Medulla oblongata (tissue), 1 donor: ENCODE measurements at regions not wholly inside any gene's neighbourhood (a gene's known extent, or its start where the extent isn't known, plus 50 kb on each side); places are given as distances from the start of the nearest gene placed in this dataset.
"Not testable (repeated sequence)": the region's sequence is repeated elsewhere in the genome, so short reads cannot be mapped to it uniquely, and the experiment has no call there.

Experiments
- DNase-seq: peaks from one replicate; pipeline ENCODE4 v3.0.0-alpha.2; 2015; ENCODE audit errors: extremely low spot score

GRCh38 chr2:242046206-242046826 lies 176.8 kb downstream of the RTP5 start:
- DNase-seq, result no peak

- no peak for DNase-seq
These were observed 178.4 kb downstream of the RTP5 start for GRCh38 chr2:242047963-242048362.

DNA sequence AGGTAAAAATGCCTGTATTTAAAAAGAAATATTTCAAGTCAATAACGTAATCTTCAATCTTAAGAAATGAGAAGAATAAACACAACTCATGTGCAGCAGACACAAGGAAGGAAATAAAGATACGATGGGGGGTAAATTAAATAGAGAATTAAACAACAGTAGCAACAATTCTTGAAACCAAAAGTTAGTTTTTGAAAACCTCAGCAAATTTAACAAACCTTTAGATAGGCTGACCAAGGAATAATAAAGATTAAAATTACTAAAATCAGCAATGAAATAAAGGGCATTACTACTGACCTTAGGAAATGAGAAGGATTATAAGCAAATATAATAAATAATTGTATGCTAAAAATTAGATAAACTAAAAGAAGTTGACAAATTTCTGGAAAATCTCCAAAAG lies 178.9 kb downstream of the RTP5 start:
- no peak for DNase-seq

- not testable (repeated sequence) for DNase-seq
These were observed 180.0 kb downstream of the RTP5 start for GRCh38 chr2:242049492-242049891.

DNA sequence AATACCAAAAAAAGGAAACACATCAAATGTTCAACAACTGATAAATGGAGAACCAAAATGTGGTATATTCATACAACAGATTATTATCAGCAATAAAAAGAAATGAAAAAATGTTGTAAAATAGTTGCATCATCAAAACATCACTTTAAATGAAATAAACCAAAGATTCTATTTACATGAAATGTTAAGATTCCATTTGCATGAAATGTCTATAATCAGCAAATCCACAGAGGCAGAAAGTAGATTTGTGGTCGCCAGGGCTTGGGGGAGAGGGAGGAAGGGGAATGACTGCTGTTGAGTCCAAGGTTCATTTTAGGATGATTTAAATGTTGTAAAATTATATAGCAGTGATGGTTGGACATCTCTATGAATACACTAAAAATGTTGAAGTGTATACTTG lies 181.9 kb downstream of the RTP5 start:
- no peak for DNase-seq

GRCh38 chr2:242052421-242052820 lies 182.9 kb downstream of the RTP5 start:
- no peak for DNase-seq

DNA sequence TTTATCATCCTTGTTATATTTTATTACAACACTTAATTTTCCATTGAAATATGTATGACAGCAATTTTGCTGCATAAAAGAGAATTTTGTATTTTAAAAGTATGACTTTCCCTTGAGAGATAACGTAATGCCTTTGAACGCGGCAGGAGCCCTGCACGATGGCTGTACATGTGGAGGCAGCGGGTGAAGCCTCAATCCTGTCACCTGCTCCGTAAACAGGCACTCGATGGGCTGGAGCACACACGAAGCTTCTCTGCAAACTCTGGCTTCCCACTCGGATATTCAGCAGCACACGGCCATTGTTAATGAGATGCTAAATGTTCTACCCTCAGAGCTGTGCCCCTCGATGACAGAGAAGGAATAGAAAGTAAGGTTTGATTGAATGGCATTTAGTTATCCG lies 184.4 kb downstream of the RTP5 start:
- no peak for DNase-seq

GRCh38 chr2:242054406-242054805 lies 184.9 kb downstream of the RTP5 start:
- no peak for DNase-seq

DNA sequence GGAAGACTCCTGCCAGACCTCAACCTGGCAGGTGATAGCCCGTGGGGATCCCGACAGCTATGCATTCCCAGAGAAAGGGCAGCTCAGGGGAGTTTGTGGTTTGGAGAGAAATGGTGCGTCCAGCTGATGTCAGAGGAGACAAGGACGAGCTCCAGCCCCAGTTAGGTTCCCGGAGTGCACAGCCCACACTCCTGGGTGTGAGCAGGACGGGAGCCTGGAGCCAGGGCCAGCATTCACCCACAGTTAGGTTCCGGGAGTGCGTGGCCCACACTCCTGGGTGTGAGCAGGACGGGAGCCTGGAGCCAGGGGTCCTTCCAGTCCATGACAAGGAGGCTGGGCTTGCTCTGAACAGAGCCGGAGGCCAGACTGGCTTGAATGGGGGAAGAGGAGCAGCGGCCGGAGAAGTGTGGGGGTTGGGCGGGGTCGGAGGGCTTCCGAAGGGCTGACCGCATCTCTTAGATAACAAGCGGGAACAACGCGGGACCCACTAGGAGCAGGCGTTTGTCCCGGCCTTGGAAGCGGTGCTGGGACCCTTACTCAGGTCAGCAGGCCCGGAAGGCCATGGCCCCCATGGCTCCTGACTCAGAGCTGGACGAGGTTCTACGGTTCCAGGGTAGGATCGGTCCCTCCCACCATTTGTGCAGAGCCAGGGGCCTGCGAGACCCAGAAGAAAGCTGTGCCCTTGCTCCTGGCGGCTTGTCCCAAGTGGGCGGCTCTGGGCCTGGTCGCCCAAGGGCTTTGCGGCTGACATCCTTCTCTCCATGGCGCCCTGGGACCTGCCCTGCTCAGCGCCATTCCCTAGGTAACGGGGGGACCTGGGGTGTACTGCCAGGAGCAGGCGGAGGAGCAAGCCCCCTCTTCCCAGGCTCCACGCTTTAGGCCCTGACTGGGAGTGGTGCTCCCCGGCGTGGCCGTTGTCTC lies 185.6 kb downstream of the RTP5 start:
- no peak for DNase-seq

GRCh38 chr2:242056026-242056425 lies 186.5 kb downstream of the RTP5 start:
- DNase-seq, result no peak

DNA sequence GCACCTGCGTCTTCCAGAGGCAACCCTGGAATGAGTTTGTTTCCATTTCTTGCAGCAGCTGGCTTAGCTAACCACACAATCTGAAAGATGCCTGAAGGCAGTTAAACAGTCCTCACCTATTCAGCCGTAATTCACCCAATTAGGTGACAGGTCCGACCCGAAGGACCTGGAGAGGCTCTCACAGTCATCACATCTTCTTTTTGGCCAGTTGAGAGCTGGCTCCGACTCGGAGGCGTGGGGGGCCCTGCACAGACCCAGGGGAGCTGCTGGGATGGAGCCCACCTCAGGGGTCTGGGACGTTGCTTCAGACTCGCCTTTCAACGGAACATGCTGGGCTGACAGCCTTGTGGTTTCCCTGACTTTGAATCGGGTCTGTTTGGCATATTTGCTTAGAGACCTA lies 187.3 kb downstream of the RTP5 start:
- no peak for DNase-seq

- no peak for DNase-seq
These were observed 188.0 kb downstream of the RTP5 start for GRCh38 chr2:242057379-242058040.

DNA sequence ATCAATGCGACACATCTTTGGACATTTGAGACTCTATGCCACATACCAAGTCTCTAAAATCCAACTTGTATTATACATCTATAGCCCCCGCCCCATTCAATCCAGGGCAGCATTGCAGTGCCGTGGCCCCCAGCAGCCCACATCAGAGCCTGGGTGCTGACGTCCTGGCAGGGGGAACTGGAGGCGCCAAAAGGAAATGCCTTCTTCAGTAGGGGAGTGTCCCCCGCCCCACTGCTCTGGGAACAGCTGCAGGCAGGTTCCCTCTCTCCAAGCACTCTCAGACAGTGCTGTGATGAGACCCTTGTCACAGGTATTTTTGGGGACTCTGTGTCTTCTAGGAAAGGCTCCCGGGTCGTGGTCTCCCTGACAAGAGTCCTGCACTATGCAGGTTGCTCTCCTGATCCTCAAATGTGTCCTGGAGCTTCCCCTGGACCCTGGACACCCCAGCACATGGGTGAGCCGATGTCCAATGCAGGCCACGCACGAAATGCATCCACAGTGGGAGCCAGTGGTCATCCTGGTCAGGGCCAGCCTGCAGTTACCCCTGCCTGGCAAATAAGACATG lies 188.7 kb downstream of the RTP5 start:
- DNase-seq, result no peak

DNA sequence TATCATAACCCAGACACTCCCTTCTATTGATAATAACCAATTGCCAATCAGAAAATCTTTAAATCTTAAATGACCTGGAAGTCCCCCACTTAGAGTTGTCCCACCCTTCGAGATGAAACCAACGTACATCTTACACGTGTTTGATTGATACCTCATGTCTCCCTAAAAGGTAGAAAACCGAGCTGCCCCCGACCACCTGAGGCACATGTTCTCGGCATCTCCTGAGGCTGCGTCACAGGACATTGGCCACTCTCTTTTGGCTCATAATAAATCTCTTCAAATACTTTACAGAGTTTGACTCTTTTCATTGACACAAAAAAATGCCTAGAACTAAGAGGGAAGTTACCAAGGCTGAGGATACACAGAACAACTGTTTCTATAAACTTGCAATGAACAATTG lies 190.0 kb downstream of the RTP5 start:
- no peak for DNase-seq

GRCh38 chr2:242060212-242060835 lies 190.8 kb downstream of the RTP5 start:
- no peak for DNase-seq

GRCh38 chr2:242061930-242062329 lies 192.4 kb downstream of the RTP5 start:
- not testable (repeated sequence) for DNase-seq

- no peak for DNase-seq
These were observed 193.9 kb downstream of the RTP5 start for GRCh38 chr2:242063436-242063835.

- no peak for DNase-seq
These were observed 194.3 kb downstream of the RTP5 start for GRCh38 chr2:242063850-242064249.

- no peak for DNase-seq
These were observed 195.1 kb downstream of the RTP5 start for GRCh38 chr2:242064364-242065250.

DNA sequence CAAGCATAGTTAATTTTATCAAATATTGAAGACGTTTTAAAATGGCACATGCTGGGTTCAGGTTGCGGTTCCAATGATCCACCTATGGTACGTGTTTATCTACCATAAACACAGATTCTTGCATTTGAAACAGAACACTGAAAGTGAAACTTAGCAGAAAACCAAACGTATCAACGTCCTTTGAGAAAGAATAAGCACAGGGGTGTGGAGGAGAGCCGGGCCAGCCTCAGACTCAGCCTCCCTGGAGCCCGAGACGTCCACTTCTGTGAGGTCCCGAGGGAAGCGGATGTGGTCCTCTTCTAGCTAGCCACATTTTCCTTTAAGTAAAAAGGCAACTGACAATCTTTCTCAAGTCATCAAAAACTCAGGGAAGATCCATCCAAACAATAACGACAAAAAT lies 195.9 kb downstream of the RTP5 start:
- DNase-seq, result no peak

GRCh38 chr2:242069018-242069417 lies 199.5 kb downstream of the RTP5 start:
- DNase-seq, result no peak
